K562 (cell line): ENCODE measurements at regions not wholly inside any gene's neighbourhood (a gene's known extent, or its start where the extent isn't known, plus 50 kb on each side); places are given as distances from the start of the nearest gene placed in this dataset.

ENCODE experiments used
- ATAC-seq: fragments of 200-7000 bp; cut with Tn5 transposase; 3 replicates; pipeline ENCODE4 v1.9.1; 2020; ENCODE audit warnings: moderate library complexity
- BruUV-seq: library from RNA; stranded (reverse); fragments of 400-500 nt; replicated peaks from 2 replicates; lab custom pipeline; 2021; lab: Mats Ljungman, UMichigan
- CTCF ChIA-PET: fragments of 300-600 bp; formaldehyde crosslinking; extraction: SDS; loops from one replicate; lab custom pipeline; 2021; ENCODE audit warnings: low intra/inter-chr PET ratio; lab: Yijun Ruan, JAX
- POLR2A ChIA-PET: fragments of 300-600, 350-650 bp; sonication (Branson Sonifier 250); formaldehyde crosslinking; extraction: SDS; loops from one replicate; lab custom pipeline; 2021; ENCODE audit warnings: antibody characterized with exemption, inconsistent platforms; lab: Yijun Ruan, JAX
- DNase-seq, 4 experiments: peaks; one replicate each; pipeline versions ENCODE4 v3.0.0 to v3.0.0-alpha.2; 2011 to 2018; ENCODE audit warnings: low spot score in 3 of 4, mixed read lengths in 3 of 4; ENCODE audit errors: extremely low read depth in 1 of 4
- FAIRE-seq: peaks from 2 replicates; lab custom pipeline; 2011; peaks lifted over from hg19 to GRCh38; lab: Jason Lieb, UNC
- H2AFZ ChIP-seq: 2 replicates; pipeline ENCODE4 v1.6.0; 2011; ENCODE audit warnings: low read depth, low read length, control low read depth, inconsistent platforms
- H3K27ac ChIP-seq: fragments of 200-600 bp; 3 replicates; pipeline ENCODE4 v1.8.0; 2011; ENCODE audit warnings: low read depth, mild to moderate bottlenecking, control low read depth, inconsistent platforms, low read length, moderate library complexity, mixed read lengths; ENCODE audit errors: extremely low read depth
- H3K27me3 ChIP-seq, 2 experiments: fragments of 300-600 bp in 1 of 2; 2 replicates in 1 of 2; 3 replicates in 1 of 2; pipeline versions ENCODE4 v1.6.0 to v1.8.0; 2011; ENCODE audit warnings: inconsistent platforms in 2 of 2, low read length in 2 of 2, mild to moderate bottlenecking in 1 of 2, mixed read lengths in 1 of 2, moderate library complexity in 1 of 2; ENCODE audit not compliant: control insufficient read depth in 2 of 2, insufficient read depth in 2 of 2
- H3K36me3 ChIP-seq: fragments of 300-600 bp; 3 replicates; pipeline ENCODE4 v1.8.0; 2011; ENCODE audit warnings: mild to moderate bottlenecking, low read length, inconsistent platforms; ENCODE audit not compliant: control insufficient read depth, insufficient read depth
- H3K4me1 ChIP-seq, 2 experiments: fragments of 200-600 bp in 1 of 2; replicated peaks in 1 of 2; 2 replicates in 1 of 2; 3 replicates in 1 of 2; pipeline versions ENCODE4 v1.5.1 to v1.8.0; 2011; ENCODE audit warnings: inconsistent platforms in 2 of 2, low read length in 2 of 2, mild to moderate bottlenecking in 1 of 2, mixed read lengths in 1 of 2, moderate library complexity in 1 of 2; ENCODE audit not compliant: control insufficient read depth in 2 of 2, insufficient read depth in 2 of 2
- H3K4me2 ChIP-seq: 2 replicates; pipeline ENCODE4 v1.6.1; 2011; ENCODE audit warnings: low read length, control low read depth, inconsistent platforms, mixed read lengths; ENCODE audit not compliant: insufficient read depth
- H3K4me3 ChIP-seq: fragments of 200-600 bp; sonication (generic), shearing (Covaris generic); 2 replicates; pipeline ENCODE4 v1.5.1; 2016; ENCODE audit warnings: control low read depth, inconsistent platforms
- H3K79me2 ChIP-seq: fragments of 200-600 bp; 3 replicates; pipeline ENCODE4 v1.8.0; 2011; ENCODE audit warnings: low read length, inconsistent platforms; ENCODE audit not compliant: control insufficient read depth, insufficient read depth
- H3K9ac ChIP-seq, 2 experiments: 2 replicates each; pipeline versions ENCODE4 v1.6.0 to v1.6.1; 2011; ENCODE audit warnings: low read depth in 2 of 2, low read length in 2 of 2, control low read depth in 1 of 2, inconsistent platforms in 1 of 2, mild to moderate bottlenecking in 1 of 2, mixed read lengths in 1 of 2; ENCODE audit not compliant: insufficient read depth in 1 of 2
- H3K9me1 ChIP-seq: one replicate; pipeline ENCODE4 v1.6.0; 2011; ENCODE audit warnings: inconsistent platforms, mild to moderate bottlenecking, low read length, moderate library complexity; ENCODE audit not compliant: control insufficient read depth, insufficient read depth
- H3K9me3 ChIP-seq: replicated peaks from 2 replicates; pipeline ENCODE4 v1.5.1; 2011; ENCODE audit warnings: low read depth, low read length, inconsistent platforms; ENCODE audit not compliant: control insufficient read depth, insufficient read depth
- H4K20me1 ChIP-seq: replicated peaks from 2 replicates; pipeline ENCODE4 v1.6.1; 2011; ENCODE audit warnings: low read length, inconsistent platforms, mixed read lengths; ENCODE audit not compliant: control insufficient read depth, insufficient read depth
- NBN ChIP-seq: fragments of 450-650 bp; IDR thresholded peaks from 2 replicates; pipeline ENCODE4 v1.6.1; 2016; ENCODE audit warnings: low read depth, mild to moderate bottlenecking
- NFIC ChIP-seq: fragments of 450-650 bp; IDR thresholded peaks from 2 replicates; pipeline ENCODE4 v1.6.1; 2017; ENCODE audit warnings: mild to moderate bottlenecking, inconsistent platforms
- SREBF2 ChIP-seq: sonication (generic); formaldehyde crosslinking; IDR thresholded peaks from 2 replicates; pipeline ENCODE4 v1.4.0; 2020; ENCODE audit warnings: mild to moderate bottlenecking, missing genetic modification reagents
- ZNF24 ChIP-seq: fragments of 450-650 bp; IDR thresholded peaks from 2 replicates; pipeline ENCODE4 v1.6.1; 2016
- WGBS: fragments of 100-300 bp; shearing (Covaris generic); methylation state at CpG from one replicate; pipeline ENCODE4 v1.1.6; 2016; ENCODE audit warnings: low coverage, mixed read lengths; ENCODE audit not compliant: insufficient coverage; ENCODE audit errors: missing lambda C conversion rate; 5-methylcytosine and 5-hydroxymethylcytosine counted together
- in situ Hi-C: fragments of 300-500 bp; cut with MboI; formaldehyde crosslinking; loops from 4 replicates; pipeline ENCODE4 v1.15.0; 2018; ENCODE audit warnings: inconsistent platforms, mixed read lengths
- intact Hi-C: fragments of 100-400 bp; cut with micrococcal nuclease; formaldehyde crosslinking; loops from 2 replicates; pipeline ENCODE4 v1.14.2; 2022
- TF ChIP-seq, protein P1 (sequence below): fragments of 250-450 bp; sonication (Bioruptor Pico); IDR thresholded peaks from 2 replicates; pipeline ENCODE4 v1.5.0; 2021
- TF ChIP-seq, protein P2 (sequence below): conservative IDR thresholded peaks from 2 replicates; pipeline ENCODE4 v1.6.1; 2011; ENCODE audit warnings: low read depth, mild to moderate bottlenecking, low read length; ENCODE audit not compliant: control insufficient read depth

DNA sequence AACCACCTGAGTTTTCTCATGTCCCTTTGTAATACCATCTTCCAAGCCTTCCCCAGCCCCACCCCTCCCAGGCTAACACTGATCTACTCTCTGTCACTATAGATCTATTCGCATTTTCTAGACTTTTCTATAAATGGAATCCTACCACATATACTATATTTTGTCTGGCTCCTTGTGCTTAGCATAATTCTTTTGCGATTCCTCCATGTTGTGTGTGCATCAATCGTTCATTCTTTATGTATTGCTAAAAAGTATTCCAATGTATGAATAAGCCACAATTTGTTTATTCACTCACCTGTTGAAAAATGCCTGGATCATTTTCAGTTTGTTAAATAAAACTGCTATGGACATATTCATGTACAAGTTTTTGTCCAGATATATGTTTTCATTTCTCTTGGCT lies 66.7 kb upstream of the DPT start:
- Histone ChIP-seq H4K20me1 (no peaks in the 10 kb centered on the region), H3K79me2 (no peaks in the 10 kb centered on the region), H3K9me3 (no peaks in the 10 kb centered on the region), H3K9ac (no peak overlapping the region), H3K4me1 (no peaks in the 10 kb centered on the region), H3K27ac (no peak overlapping the region), H3K9me1 (no peaks in the 10 kb centered on the region), H3K4me3 (no peak overlapping the region), H2AFZ (no peak overlapping the region)
- intact Hi-C loops, result no loop called here
- ChIA-PET POLR2A (interaction anchor here (0.6 kb wide), 1 partner anchor 410 kb away, joined by 3 read pairs; no protein-coding TSS in a partner anchor), CTCF (interaction anchor here (0.6 kb wide), 1 partner anchor 1676 kb away, joined by 5 read pairs; no protein-coding TSS in a partner anchor)
- 1% methylated on average over 3 of the region's 3 CpGs for WGBS
- BruUV-seq, result no TSS peak
- DNase-seq (no peak), FAIRE-seq (no peak), ATAC-seq (no peak)
- in situ Hi-C loops, result no loop called here
- no peak for TF ChIP-seq NFIC
- no peak for TF ChIP-seq SREBF2 (CRISPR knock-in tag)
- no peak for TF ChIP-seq ZNF24
- TF ChIP-seq, protein P1, sequence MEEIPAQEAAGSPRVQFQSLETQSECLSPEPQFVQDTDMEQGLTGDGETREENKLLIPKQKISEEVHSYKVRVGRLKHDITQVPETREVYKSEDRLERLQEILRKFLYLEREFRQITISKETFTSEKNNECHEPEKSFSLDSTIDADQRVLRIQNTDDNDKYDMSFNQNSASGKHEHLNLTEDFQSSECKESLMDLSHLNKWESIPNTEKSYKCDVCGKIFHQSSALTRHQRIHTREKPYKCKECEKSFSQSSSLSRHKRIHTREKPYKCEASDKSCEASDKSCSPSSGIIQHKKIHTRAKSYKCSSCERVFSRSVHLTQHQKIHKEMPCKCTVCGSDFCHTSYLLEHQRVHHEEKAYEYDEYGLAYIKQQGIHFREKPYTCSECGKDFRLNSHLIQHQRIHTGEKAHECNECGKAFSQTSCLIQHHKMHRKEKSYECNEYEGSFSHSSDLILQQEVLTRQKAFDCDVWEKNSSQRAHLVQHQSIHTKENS (CRISPR knock-in tag), result no peak
- TF ChIP-seq NBN, result no peak
- TF ChIP-seq, protein P2, sequence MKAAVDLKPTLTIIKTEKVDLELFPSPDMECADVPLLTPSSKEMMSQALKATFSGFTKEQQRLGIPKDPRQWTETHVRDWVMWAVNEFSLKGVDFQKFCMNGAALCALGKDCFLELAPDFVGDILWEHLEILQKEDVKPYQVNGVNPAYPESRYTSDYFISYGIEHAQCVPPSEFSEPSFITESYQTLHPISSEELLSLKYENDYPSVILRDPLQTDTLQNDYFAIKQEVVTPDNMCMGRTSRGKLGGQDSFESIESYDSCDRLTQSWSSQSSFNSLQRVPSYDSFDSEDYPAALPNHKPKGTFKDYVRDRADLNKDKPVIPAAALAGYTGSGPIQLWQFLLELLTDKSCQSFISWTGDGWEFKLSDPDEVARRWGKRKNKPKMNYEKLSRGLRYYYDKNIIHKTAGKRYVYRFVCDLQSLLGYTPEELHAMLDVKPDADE, result no peak
- TF ChIP-seq, all 486 proteins: peak for 0
- no peak overlapping the region for H3K4me2 ChIP-seq
- H3K27me3 ChIP-seq, result no peaks in the 10 kb centered on the region
- no peaks in the 10 kb centered on the region for H3K36me3 ChIP-seq
